ENCODE measurements at regions not wholly inside any gene's neighbourhood (a gene's known extent, or its start where the extent isn't known, plus 50 kb on each side); places are given as distances from the start of the nearest gene placed in this dataset.
"Not testable (repeated sequence)": the region's sequence is repeated elsewhere in the genome, so short reads cannot be mapped to it uniquely, and the experiment has no call there.

GRCh38 chr6:133128191-133128590, 113.0 kb upstream of the EYA4 start:
- DNase-seq: no peak

GRCh38 chr6:133129556-133129955, 111.6 kb upstream of the EYA4 start:
- DNase-seq: no peak

- no peak for DNase-seq
Observed at GRCh38 chr6:133130863-133131262, 110.3 kb upstream of the EYA4 start.

GRCh38 chr6:133131621-133132465, 109.3 kb upstream of the EYA4 start:
- DNase-seq: no peak

GRCh38 chr6:133132466-133132971, 108.6 kb upstream of the EYA4 start:
- DNase-seq: no peak

GRCh38 chr6:133136177-133136880, 104.8 kb upstream of the EYA4 start:
- DNase-seq: no peak

- not testable (repeated sequence) for DNase-seq
Observed at GRCh38 chr6:133147470-133148184, 93.5 kb upstream of the EYA4 start.

GRCh38 chr6:133156689-133157088, 84.5 kb upstream of the EYA4 start:
- DNase-seq: no peak

- DNase-seq: no peak
Observed at GRCh38 chr6:133157995-133158394, 83.2 kb upstream of the EYA4 start.

GRCh38 chr6:133159255-133159795, 81.8 kb upstream of the EYA4 start:
- no peak for DNase-seq

GRCh38 chr6:133160536-133160935, 80.6 kb upstream of the EYA4 start:
- no peak for DNase-seq

- no peak for DNase-seq
Observed at GRCh38 chr6:133165235-133165634, 75.9 kb upstream of the EYA4 start.

- no peak for DNase-seq
Observed at GRCh38 chr6:133166766-133167165, 74.4 kb upstream of the EYA4 start.

GRCh38 chr6:133169901-133170300, 71.3 kb upstream of the EYA4 start:
- DNase-seq: no peak

GRCh38 chr6:133170602-133171001, 70.6 kb upstream of the EYA4 start:
- no peak for DNase-seq

- no peak for DNase-seq
Observed at GRCh38 chr6:133171989-133172604, 69.1 kb upstream of the EYA4 start.

- DNase-seq: no peak
Observed at GRCh38 chr6:133173276-133173675, 67.9 kb upstream of the EYA4 start.

- no peak for DNase-seq
Observed at GRCh38 chr6:133179481-133179880, 61.7 kb upstream of the EYA4 start.

GRCh38 chr6:133183691-133184090, 57.5 kb upstream of the EYA4 start:
- no peak for DNase-seq

GRCh38 chr6:133184798-133185372, 56.3 kb upstream of the EYA4 start:
- DNase-seq: peak; percentile 44

- no peak for DNase-seq
Observed at GRCh38 chr6:133185731-133186130, 55.4 kb upstream of the EYA4 start.

- no peak for DNase-seq
Observed at GRCh38 chr6:133187114-133187513, 54.0 kb upstream of the EYA4 start.

Data from NCI-H1417 treated with DMSO at 0.1 percent for 48 hours (cell line).